H7 (cell line): ENCODE measurements at regions not wholly inside any gene's neighbourhood (a gene's known extent, or its start where the extent isn't known, plus 50 kb on each side); places are given as distances from the start of the nearest gene placed in this dataset.

Experiments used
- DNase-seq: peaks from one replicate; pipeline ENCODE4 v3.0.0; 2012
- H3K27me3 ChIP-seq: 2 replicates; pipeline ENCODE4 v1.6.0; 2011; ENCODE audit warnings: mild to moderate bottlenecking, low read length; ENCODE audit not compliant: control insufficient read depth, insufficient read depth
- H3K36me3 ChIP-seq: replicated peaks from 2 replicates; pipeline ENCODE4 v1.5.1; 2011; ENCODE audit warnings: low read length; ENCODE audit not compliant: control insufficient read depth, insufficient read depth
- H3K4me3 ChIP-seq: 2 replicates; pipeline ENCODE4 v1.5.1; 2011; ENCODE audit warnings: low read depth, mild to moderate bottlenecking, control low read depth, low read length, moderate library complexity; ENCODE audit not compliant: insufficient read depth

DNA sequence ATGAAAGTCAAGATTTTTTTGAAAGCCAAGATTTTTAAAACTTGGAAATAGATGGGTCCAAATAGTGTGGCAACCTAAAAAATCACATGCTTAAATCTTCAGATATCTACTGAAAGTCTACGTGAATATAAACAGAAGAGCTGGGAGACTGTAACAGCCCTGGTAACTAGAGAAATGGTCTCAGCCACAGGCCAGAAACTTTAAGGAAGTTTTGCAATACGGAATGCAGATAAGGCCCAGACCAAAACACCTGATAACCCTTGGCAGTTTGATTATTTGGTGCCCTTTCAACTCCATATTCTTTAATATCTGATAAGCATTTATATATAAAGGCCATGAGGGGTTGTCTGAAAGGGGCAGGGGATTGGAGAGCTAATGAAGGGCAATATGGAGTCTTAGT is 537.3 kb upstream of the TGFBR2 start:
- no peaks in the 10 kb centered on the region for H3K36me3 ChIP-seq
- H3K27me3 ChIP-seq, result no peaks in the 10 kb centered on the region
- DNase-seq, result no peak
- H3K4me3 ChIP-seq, result no peak overlapping the region

DNA sequence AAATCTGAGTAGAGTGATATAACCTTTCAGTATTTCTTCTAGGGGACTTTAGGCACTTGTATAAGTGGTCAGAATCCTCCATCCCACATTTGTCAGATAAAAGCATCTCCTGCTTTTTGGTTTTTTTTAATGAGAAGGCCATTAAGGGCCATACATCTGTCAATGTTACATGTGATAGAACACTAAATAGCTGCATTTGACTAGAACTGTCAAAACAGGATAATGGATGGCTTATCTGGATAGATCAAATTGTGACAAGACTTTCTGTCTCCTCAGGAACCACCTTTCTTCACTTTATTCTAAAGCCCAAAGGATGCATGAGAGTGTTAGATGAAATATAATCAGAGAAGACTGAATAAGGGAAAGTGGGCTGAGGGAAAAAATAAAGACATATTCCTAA is 533.4 kb upstream of the TGFBR2 start:
- no peak for DNase-seq
- H3K36me3 ChIP-seq, result no peaks in the 10 kb centered on the region
- H3K4me3 ChIP-seq, result no peak overlapping the region
- H3K27me3 ChIP-seq, result no peaks in the 10 kb centered on the region

DNA sequence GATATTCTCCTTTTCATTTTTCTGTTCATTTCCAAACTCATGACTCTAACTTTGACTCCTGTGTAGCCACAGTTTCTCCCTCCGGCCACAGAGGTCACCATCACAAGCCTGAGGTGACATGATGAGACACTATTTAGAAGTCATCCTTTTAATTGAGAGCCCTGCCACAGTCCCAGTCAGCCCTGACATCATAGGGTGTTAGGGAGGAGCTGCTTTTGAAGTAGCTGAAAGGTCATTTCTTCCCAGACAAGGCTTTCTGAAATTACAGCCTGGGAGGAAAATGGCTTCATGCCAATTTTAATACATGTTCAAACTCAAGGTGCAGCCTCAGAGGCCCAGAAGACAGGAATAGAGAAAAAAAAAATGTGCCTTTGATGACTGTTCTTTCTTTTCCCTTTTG is 532.8 kb upstream of the TGFBR2 start:
- Histone ChIP-seq H3K27me3 (no peaks in the 10 kb centered on the region), H3K4me3 (no peak overlapping the region), H3K36me3 (no peaks in the 10 kb centered on the region)
- DNase-seq, result no peak

GRCh38 chr3:30075514-30075913 is 530.9 kb upstream of the TGFBR2 start:
- DNase-seq, result no peak

GRCh38 chr3:30076899-30077298 is 529.5 kb upstream of the TGFBR2 start:
- Histone ChIP-seq H3K4me3 (no peak overlapping the region), H3K27me3 (peaks cover 19% of the 10 kb centered on the region), H3K36me3 (no peaks in the 10 kb centered on the region)
- DNase-seq, result no peak

More at GRCh38 chr3:30075514-30075913, 530.9 kb upstream of the TGFBR2 start:
- Histone ChIP-seq H3K4me3 (no peak overlapping the region), H3K27me3 (peaks cover 5% of the 10 kb centered on the region; the same call in 1 of the 2 replicates), H3K36me3 (no peaks in the 10 kb centered on the region)

GRCh38 chr3:30077746-30078145 is 528.7 kb upstream of the TGFBR2 start:
- no peak overlapping the region for H3K4me3 ChIP-seq
- DNase-seq, result no peak
- H3K27me3 ChIP-seq, result peaks cover 27% of the 10 kb centered on the region
- H3K36me3 ChIP-seq, result no peaks in the 10 kb centered on the region

DNA sequence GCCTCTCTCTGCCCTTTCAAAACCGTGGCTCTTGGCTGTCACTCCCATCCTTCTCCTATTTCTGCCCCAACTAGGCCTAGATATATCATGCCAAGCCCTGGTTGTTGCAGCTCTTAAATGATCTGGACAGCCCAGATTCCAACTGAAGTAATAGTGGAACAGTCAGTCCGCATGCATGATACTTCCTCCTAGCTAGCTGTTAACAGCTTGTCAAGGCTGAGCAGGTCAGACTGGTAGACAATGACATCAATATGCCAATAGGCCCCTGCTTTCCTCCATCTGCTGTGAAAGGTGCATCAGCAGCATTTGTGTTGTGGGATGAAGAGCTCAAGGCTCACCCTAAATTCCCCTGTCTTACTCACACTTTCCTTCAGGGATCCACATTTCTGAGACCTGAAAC is 527.7 kb upstream of the TGFBR2 start:
- H3K36me3 ChIP-seq, result no peaks in the 10 kb centered on the region
- H3K27me3 ChIP-seq, result peaks cover 37% of the 10 kb centered on the region
- DNase-seq, result no peak
- H3K4me3 ChIP-seq, result no peak overlapping the region

GRCh38 chr3:30081904-30082303 is 524.5 kb upstream of the TGFBR2 start:
- Histone ChIP-seq H3K36me3 (no peaks in the 10 kb centered on the region), H3K27me3 (peaks cover 47% of the 10 kb centered on the region), H3K4me3 (no peak overlapping the region)
- no peak for DNase-seq

DNA sequence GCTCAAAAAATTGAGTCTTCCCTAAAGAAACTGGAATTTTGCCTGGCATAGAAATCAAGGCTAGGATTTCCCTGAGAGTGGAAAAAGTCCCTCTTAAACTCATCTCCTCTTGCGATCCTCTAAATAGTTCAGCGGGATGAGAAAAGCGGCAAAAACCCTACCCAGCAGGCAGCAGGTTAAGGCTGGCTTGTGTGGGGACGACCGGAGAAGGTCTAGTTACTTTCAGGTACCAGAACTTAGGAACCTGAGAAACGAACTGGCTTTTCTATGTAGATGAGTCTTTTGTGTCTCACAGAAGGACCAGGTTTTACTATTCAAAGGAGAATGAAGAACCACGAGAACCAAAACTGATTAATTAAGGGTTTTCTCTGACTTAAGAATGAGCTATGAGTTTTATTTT is 523.7 kb upstream of the TGFBR2 start:
- H3K4me3 ChIP-seq, result no peak overlapping the region
- H3K36me3 ChIP-seq, result no peaks in the 10 kb centered on the region
- no peak for DNase-seq
- H3K27me3 ChIP-seq, result peaks cover 50% of the 10 kb centered on the region

- DNase-seq, result no peak
Measured at GRCh38 chr3:30083315-30083714, 523.1 kb upstream of the TGFBR2 start.

GRCh38 chr3:30084316-30084715 is 522.1 kb upstream of the TGFBR2 start:
- DNase-seq, result no peak
- no peak overlapping the region for H3K4me3 ChIP-seq
- H3K27me3 ChIP-seq, result peaks cover 60% of the 10 kb centered on the region

More at GRCh38 chr3:30083315-30083714, 523.1 kb upstream of the TGFBR2 start:
- H3K4me3 ChIP-seq, result no peak overlapping the region
- no peaks in the 10 kb centered on the region for H3K36me3 ChIP-seq
- peaks cover 52% of the 10 kb centered on the region for H3K27me3 ChIP-seq

GRCh38 chr3:30084971-30085403 is 521.4 kb upstream of the TGFBR2 start:
- DNase-seq, result peak; percentile 17
- Histone ChIP-seq H3K4me3 (no peak overlapping the region), H3K36me3 (no peaks in the 10 kb centered on the region), H3K27me3 (peaks cover 58% of the 10 kb centered on the region)

More at GRCh38 chr3:30084316-30084715, 522.1 kb upstream of the TGFBR2 start:
- no peaks in the 10 kb centered on the region for H3K36me3 ChIP-seq

GRCh38 chr3:30085486-30085885 is 520.9 kb upstream of the TGFBR2 start:
- no peaks in the 10 kb centered on the region for H3K36me3 ChIP-seq
- DNase-seq, result no peak
- H3K27me3 ChIP-seq, result peaks cover 55% of the 10 kb centered on the region
- H3K4me3 ChIP-seq, result no peak overlapping the region

DNA sequence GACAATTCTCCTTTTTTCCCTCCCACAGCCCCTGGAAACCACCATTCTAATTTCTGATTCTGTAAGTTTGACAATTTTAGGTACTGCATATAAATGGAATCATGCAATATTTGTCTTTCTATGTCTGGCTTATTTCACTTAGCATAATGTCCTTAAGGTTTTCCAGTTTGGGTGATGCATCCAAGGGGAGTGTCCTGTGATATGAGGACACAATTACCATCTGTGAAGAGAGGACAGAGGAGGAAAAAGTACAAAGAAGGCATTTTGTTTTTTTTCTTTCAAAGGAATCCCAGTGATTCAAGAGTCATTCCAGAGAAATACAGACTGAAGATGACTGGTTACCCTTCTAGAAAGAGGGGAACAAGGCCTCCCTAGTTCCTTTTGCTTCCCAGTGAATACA is 514.7 kb upstream of the TGFBR2 start:
- no peak overlapping the region for H3K4me3 ChIP-seq
- peaks cover 15% of the 10 kb centered on the region for H3K27me3 ChIP-seq
- H3K36me3 ChIP-seq, result no peaks in the 10 kb centered on the region
- DNase-seq, result no peak

DNA sequence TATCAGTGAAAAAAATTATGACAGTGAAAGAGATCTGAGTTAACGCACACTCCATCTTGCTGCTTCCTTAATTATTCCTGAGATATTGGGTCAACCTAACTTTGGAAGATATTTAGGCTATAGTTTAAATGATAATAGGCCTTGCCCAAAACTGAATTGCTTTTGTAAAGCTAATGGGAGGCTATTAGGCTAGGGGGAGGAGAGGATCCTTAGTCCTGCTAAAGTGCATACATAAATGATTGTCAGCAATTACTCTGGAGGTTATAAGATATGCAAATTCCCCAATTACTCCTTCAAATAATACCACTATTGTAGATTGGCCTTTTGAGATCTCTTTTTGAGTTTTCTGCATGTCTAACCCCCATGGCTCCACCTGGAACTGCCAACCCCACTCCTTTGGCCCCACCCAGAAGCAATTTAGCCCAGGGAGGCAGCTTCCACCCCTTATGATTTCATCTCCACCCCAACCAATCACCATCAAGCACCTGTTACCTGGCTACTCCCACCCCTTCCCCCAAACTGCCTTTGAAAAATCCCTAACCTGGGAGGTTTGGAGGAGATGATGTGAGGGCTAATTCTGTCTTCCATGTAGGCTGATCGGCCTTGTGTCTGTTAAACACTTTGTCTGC is 509.3 kb upstream of the TGFBR2 start:
- Histone ChIP-seq H3K36me3 (no peaks in the 10 kb centered on the region), H3K27me3 (no peaks in the 10 kb centered on the region), H3K4me3 (no peak overlapping the region)
- no peak for DNase-seq

DNA sequence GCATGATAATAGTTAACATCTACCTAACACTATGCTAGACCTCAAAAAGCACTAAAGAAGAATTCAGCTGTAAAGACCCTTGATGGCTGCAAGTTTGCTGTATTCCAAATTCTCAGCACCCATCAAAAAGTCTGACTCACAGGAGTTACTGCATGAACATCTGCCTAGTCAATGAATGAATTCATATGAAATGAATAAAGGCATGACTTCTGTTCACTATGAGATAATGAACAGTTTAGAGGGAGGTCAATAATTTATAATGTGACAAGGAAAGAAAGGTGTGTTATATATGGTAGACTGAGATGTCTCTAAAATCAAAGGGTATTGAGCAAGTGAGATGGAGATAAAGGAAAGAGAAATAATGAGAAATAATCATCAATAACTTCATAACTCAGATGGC is 508.2 kb upstream of the TGFBR2 start:
- Histone ChIP-seq H3K36me3 (no peaks in the 10 kb centered on the region), H3K4me3 (no peak overlapping the region), H3K27me3 (no peaks in the 10 kb centered on the region)
- DNase-seq, result no peak
